ENCODE measurements at regions not wholly inside any gene's neighbourhood (a gene's known extent, or its start where the extent isn't known, plus 50 kb on each side); places are given as distances from the start of the nearest gene placed in this dataset.

- Histone ChIP-seq H3K27me3 (no peaks in the 10 kb centered on the region), H3K4me3 (peak overlapping the region; percentile 29 to 52), H3K4me1 (peaks cover 0 to 3% of the 10 kb centered on the region in 2 donors), H3K36me3 (no peaks in the 10 kb centered on the region), H3K9me3 (no peaks in the 10 kb centered on the region), H3K27ac (peak overlapping the region; percentile 60 to 79)
- intact Hi-C loops (cut with DNase I), result no loop called here
- TF ChIP-seq CTCF (IDR thresholded peaks at IDR 0.05), result no peak
- peak in 1 of 2 donors; percentile 16 for DNase-seq (ENCODE audit: low spot score in 2 of 2)
Observed at GRCh38 chr18:76265497-76266235, 229.4 kb downstream of the ZNF516 start.

- H3K4me1 ChIP-seq, result peaks cover 0 to 3% of the 10 kb centered on the region in 2 donors
- H3K4me3 ChIP-seq, result no peak overlapping the region
- TF ChIP-seq CTCF (IDR thresholded peaks at IDR 0.05), result no peak
- no peaks in the 10 kb centered on the region for H3K36me3 ChIP-seq
- intact Hi-C loops (cut with DNase I), result no loop called here
- H3K27me3 ChIP-seq, result no peaks in the 10 kb centered on the region
- no peak for DNase-seq (ENCODE audit: low spot score in 2 of 2)
- no peak overlapping the region for H3K27ac ChIP-seq
- no peaks in the 10 kb centered on the region for H3K9me3 ChIP-seq
Observed at GRCh38 chr18:76264876-76265250, 230.2 kb downstream of the ZNF516 start.

- intact Hi-C loops (cut with DNase I), result no loop called here
- H3K9me3 ChIP-seq, result no peaks in the 10 kb centered on the region
- H3K27ac ChIP-seq, result no peak overlapping the region
- H3K4me3 ChIP-seq, result no peak overlapping the region
- no peak for TF ChIP-seq CTCF (IDR thresholded peaks at IDR 0.05)
- no peak for DNase-seq (ENCODE audit: low spot score in 2 of 2)
- no peaks in the 10 kb centered on the region for H3K27me3 ChIP-seq
- peaks cover 0 to 3% of the 10 kb centered on the region in 2 donors for H3K4me1 ChIP-seq
- no peaks in the 10 kb centered on the region for H3K36me3 ChIP-seq
Observed at GRCh38 chr18:76264198-76264875, 230.7 kb downstream of the ZNF516 start.

GRCh38 chr18:76263046-76264005 lies 231.7 kb downstream of the ZNF516 start:
- no peak for TF ChIP-seq CTCF (IDR thresholded peaks at IDR 0.05)
- H3K36me3 ChIP-seq, result no peaks in the 10 kb centered on the region
- H3K4me3 ChIP-seq, result no peak overlapping the region
- no peaks in the 10 kb centered on the region for H3K9me3 ChIP-seq
- intact Hi-C loops (cut with DNase I), result no loop called here
- no peak for DNase-seq (ENCODE audit: low spot score in 2 of 2)
- H3K27me3 ChIP-seq, result no peaks in the 10 kb centered on the region
- H3K27ac ChIP-seq, result peak overlapping the region in 1 of 2 donors; percentile 18
- H3K4me1 ChIP-seq, result peaks cover 0 to 3% of the 10 kb centered on the region in 2 donors

- no peak for DNase-seq (ENCODE audit: low spot score in 2 of 2)
- Histone ChIP-seq H3K4me1 (peaks cover 0 to 3% of the 10 kb centered on the region in 2 donors), H3K36me3 (no peaks in the 10 kb centered on the region), H3K27me3 (no peaks in the 10 kb centered on the region), H3K9me3 (no peaks in the 10 kb centered on the region), H3K27ac (no peak overlapping the region), H3K4me3 (no peak overlapping the region)
- intact Hi-C loops (cut with DNase I), result no loop called here
- TF ChIP-seq CTCF (IDR thresholded peaks at IDR 0.05), result no peak
Observed at GRCh38 chr18:76260941-76261472, 234.0 kb downstream of the ZNF516 start.

Measured in ascending aorta (tissue), 2 donors.